Esophagus muscularis mucosa (tissue), 3 donors: ENCODE measurements at regions not wholly inside any gene's neighbourhood (a gene's known extent, or its start where the extent isn't known, plus 50 kb on each side); places are given as distances from the start of the nearest gene placed in this dataset.

Source experiments
- CTCF ChIP-seq, 3 experiments: fragments of 200-600 bp in 2 of 3; fragments of 450-650 bp in 1 of 3; sonication (generic) in 2 of 3; IDR thresholded peaks; one replicate each; pipeline ENCODE4 v1.5.1; 2017 to 2019; ENCODE audit warnings: antibody characterized with exemption in 3 of 3, mild to moderate bottlenecking in 2 of 3, moderate library complexity in 1 of 3
- POLR2A ChIP-seq: fragments of 450-650 bp; IDR thresholded peaks from one replicate; pipeline ENCODE4 v1.6.1; 2017; ENCODE audit warnings: antibody characterized with exemption, moderate library complexity, mild to moderate bottlenecking, low read depth

GRCh38 chr7:46205478-46205877, 284.4 kb upstream of the IGFBP3 start:
- TF ChIP-seq CTCF (IDR thresholded peaks at IDR 0.05): no peak
- no peak for TF ChIP-seq POLR2A
